Fibroblast of gingiva (primary cell): ENCODE measurements at regions not wholly inside any gene's neighbourhood (a gene's known extent, or its start where the extent isn't known, plus 50 kb on each side); places are given as distances from the start of the nearest gene placed in this dataset.

Experiments used
- DNase-seq: peaks from one replicate; pipeline ENCODE4 v3.0.0-alpha.2; 2011; ENCODE audit warnings: low read depth

DNA sequence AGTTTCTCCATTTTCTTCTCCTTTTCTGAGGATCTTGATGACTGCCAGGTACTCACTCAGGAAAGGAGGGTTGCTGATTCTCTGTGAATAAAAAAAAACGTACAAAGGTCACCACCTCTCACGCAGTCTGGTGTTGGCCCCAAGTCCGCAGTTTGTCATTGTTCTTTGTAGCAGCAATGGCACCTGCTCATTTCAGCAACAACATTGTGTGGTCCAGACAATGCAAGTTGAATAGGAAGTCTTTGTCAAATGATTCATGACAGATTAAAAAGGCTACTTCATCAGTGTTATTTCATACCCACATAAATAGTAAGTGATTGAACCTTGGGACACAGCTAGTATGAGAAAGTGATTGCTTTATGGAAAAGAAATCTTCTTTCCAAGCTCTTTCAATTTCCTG lies 653.5 kb upstream of the MGMT start:
- DNase-seq: no peak

DNA sequence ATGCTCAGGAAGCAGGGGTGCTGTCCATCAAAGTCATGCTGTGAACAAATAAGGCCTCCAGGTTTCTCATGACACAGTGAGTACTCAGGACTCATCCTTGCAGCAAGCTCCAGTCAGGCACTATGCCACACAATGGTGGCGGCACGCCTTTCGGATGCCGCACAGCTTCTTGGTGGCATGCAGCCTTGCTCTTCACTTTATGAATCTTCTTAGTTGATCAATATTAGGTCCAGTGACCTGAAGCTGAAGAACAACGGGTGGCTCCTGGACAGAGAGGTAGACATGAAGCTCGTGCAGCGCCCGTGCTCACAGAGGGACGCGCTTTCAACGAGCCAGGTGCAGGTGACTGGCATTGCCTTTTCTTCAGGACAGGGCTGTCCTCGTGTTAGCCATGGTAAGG lies 653.0 kb upstream of the MGMT start:
- DNase-seq: no peak

DNA sequence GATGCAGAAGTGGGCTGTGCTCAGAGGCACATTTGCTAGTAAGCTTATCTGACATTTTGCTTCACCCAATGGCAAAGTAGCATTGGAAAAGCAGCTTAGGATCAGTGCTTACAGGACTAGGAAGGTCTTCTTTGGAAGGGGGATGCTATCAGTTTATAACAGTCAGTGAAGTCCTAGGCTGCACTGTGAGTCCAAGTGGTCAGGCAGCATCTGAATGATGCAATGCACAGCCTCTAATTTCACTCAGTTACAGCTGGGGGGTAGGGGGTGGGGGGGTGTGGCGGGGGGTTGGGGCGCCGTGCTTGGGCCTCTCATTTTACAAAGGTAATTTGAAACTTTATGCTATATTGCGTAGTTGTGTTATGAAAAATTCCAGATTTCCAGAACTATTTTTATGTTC lies 652.3 kb upstream of the MGMT start:
- DNase-seq: no peak

GRCh38 chr10:128816726-128817125 lies 650.3 kb upstream of the MGMT start:
- no peak for DNase-seq

- DNase-seq: no peak
These were observed 649.4 kb upstream of the MGMT start for GRCh38 chr10:128817636-128818035.

DNA sequence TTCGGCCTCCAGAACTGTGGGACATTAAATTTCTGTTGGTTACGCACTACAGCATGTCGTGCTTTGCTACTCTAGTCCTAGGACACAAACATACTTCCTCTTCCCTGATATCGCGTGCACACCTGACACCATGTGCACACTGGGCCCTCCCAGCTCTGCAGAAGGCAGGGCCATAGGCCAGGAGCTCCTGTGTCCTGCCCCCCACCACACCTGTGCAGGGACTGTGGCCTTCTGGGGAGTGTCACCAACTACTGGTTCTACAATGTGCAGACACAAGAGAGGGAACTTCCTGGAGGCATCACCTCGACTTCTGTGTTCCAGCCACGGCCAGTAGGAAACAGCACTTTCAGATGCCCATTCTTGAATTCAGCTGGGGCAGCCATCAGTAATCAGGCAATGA lies 646.4 kb upstream of the MGMT start:
- no peak for DNase-seq

GRCh38 chr10:128823201-128823600 lies 643.8 kb upstream of the MGMT start:
- no peak for DNase-seq

DNA sequence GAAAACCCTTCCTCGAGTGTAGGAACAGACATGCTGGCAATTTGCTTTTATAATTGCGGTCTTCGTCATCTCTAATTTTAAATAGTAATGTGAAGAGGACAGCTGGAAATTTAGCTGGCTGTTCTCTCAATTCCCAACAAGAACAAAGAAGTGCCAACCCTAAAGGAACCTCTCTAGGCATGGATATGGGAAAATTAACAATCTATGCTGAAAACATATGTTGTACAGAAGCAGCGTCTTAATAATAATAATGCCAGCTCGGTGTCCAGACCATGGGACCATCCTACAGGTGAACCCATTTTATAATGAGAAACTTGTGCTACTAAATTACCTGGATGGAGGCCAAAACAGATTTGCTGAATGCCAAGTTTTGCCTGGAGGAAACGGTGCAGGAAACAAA lies 641.4 kb upstream of the MGMT start:
- no peak for DNase-seq

GRCh38 chr10:128833671-128834070 lies 633.4 kb upstream of the MGMT start:
- no peak for DNase-seq

DNA sequence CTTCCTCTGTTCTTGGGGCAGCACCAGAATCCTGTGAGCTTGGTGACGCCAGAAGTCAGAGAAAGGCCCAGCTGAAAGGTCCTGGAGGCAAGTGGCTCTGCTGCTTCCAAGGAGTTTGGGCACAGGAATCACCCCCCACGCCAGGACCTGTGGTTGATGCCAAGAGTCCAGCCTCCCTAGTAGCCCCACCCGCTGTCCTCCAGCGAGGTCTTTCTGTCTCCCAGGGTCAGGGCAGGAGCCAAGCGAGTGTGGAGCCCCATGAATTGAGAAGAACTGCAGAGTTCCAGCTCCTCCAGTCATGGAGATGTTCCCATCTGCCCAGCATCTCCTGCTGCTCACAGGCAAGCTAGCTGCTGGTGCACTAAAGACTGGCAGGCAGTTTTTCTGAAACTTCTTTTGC lies 631.7 kb upstream of the MGMT start:
- no peak for DNase-seq

DNA sequence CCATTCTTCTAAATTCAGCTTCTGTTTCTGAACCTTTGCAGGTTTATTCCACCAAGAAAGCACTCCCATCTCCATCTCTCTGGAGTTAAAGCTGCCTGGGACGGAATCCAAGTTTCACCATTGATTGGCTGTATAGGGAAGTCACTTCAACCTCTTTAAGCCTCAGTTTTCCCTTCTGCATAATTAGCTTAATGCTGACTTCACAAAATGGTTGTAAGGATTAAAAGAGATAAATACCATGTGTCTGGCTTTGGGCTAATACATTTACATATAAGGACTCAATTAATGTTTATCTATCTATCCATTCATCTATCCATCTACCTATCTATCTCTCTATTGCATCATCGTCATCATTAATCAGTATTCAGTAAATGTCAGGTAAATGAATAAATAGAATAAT lies 629.6 kb upstream of the MGMT start:
- DNase-seq: no peak

GRCh38 chr10:128839134-128839533 lies 627.9 kb upstream of the MGMT start:
- no peak for DNase-seq

DNA sequence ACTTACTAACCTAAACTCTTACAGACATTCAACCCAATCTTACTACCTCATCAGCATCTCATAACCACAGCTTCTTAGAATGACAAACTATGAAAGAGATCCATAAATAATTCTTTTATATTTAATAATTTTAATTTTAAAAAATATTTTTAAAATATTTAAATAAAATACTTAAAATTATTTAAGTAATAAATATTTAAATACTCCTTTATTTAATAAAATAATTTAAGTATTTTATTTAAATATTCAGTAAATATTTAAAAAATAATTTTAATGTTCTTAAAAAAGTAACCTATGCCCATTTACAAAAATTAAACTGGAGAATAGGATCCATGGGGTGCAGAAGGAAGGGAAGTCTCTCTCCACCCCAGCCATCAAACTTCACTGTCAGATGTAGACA lies 627.3 kb upstream of the MGMT start:
- DNase-seq: no peak

GRCh38 chr10:128843972-128844371 lies 623.1 kb upstream of the MGMT start:
- no peak for DNase-seq

- DNase-seq: no peak
These were observed 620.1 kb upstream of the MGMT start for GRCh38 chr10:128846927-128847326.

GRCh38 chr10:128848810-128849209 lies 618.2 kb upstream of the MGMT start:
- DNase-seq: no peak

DNA sequence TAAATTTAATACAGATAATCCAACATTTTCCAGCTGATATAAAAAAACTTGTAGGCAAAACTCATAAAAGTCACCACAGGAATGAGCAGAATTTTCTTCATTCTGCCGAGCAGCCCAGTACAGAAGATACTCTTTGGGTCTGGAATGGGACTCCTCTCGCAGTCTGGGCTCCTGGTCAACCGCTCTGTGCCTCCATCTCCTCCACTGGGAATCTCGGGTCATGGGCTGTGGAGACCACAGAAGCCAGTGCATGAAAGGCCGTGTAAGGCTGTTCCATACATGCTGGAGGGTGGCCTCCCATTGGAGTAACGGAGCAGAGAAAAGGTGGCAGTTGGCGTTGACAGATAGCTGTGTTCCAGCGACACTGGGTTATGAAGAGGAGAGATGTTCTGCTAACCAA lies 616.4 kb upstream of the MGMT start:
- no peak for DNase-seq

DNA sequence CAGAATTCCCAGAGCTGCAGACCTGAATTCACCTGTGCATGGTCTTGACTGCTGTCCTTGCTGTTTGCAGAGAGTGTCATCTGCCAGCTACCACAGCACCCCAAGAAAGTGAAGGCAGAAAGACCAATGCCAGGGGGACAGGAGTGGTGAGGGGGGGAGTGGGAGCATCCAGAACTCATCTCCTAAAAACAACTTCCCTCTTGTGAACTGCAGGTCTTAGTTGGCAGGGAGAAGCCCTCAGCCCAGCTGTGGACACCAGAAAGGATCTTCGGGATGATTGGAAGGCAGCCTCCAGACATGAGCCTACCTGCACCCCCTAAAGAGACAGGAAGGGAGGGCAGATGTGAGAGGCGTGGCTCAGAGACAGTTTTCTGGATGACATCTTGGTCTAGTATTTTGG lies 615.8 kb upstream of the MGMT start:
- DNase-seq: no peak

GRCh38 chr10:128851726-128852125 lies 615.3 kb upstream of the MGMT start:
- DNase-seq: no peak

GRCh38 chr10:128852449-128852848 lies 614.6 kb upstream of the MGMT start:
- DNase-seq: no peak

GRCh38 chr10:128852902-128853301 lies 614.1 kb upstream of the MGMT start:
- no peak for DNase-seq

- no peak for DNase-seq
These were observed 613.5 kb upstream of the MGMT start for GRCh38 chr10:128853537-128853936.

DNA sequence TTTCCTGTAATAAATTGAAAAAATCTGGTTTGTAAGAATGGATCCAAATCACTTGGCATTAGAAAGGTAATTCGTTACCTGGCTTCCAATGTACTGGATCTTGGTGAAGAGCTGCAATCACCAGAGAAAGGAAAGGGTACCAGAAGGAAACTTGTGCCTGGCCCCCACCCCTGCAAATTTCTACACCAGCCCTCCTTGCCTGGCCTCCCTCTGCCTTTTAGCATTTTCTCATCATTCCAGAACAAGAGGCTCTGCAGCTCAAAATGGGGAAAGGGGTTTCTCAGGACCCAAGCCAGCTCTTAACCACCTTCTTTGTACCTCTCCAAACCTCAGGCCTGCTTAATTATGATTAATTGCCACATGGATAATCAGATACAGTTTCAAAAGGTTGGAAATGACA lies 612.8 kb upstream of the MGMT start:
- DNase-seq: no peak

DNA sequence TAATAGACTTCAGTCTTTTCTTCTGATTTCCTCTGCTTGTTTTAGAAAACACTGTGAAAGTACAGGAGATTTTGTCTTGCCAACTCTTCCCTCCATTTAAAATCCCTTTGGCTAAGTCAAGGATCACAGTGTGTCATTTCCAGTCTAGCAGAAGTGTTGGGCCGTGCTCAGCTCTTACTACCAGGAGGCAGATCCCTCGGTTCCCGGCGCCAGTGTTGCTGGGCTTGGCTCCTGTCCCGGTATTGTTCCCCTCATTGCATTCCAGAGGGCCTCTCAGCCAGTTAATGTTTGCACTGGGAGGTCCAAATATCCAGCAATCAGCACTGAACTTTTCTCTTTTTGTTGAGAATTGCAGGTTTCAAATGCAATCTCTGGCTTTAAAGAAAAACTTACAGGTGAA lies 612.1 kb upstream of the MGMT start:
- DNase-seq: no peak
